Globus pallidus (tissue), 1 donor: ENCODE measurements at regions not wholly inside any gene's neighbourhood (a gene's known extent, or its start where the extent isn't known, plus 50 kb on each side); places are given as distances from the start of the nearest gene placed in this dataset.
A peak's percentile ranks its signal among the peaks of the same experiment; 100 is the strongest.

Experiments used
- DNase-seq: peaks from one replicate; pipeline ENCODE4 v3.0.0-alpha.2; 2015; ENCODE audit warnings: low spot score

GRCh38 chrY:14139521-14139920, 83.5 kb downstream of the VCY1B start:
- no peak for DNase-seq

GRCh38 chrY:14145614-14146013, 89.6 kb downstream of the VCY1B start:
- DNase-seq = no peak

GRCh38 chrY:14182776-14183175, 126.7 kb downstream of the VCY1B start:
- DNase-seq = no peak

GRCh38 chrY:14222014-14222413, 166.0 kb downstream of the VCY1B start:
- DNase-seq = no peak

GRCh38 chrY:14231703-14232102, 175.7 kb downstream of the VCY1B start:
- DNase-seq = no peak

- no peak for DNase-seq
Observed at GRCh38 chrY:14235070-14235469, 179.0 kb downstream of the VCY1B start.

- DNase-seq = no peak
Observed at GRCh38 chrY:14238277-14238676, 182.2 kb downstream of the VCY1B start.

GRCh38 chrY:14246948-14247347, 190.9 kb downstream of the VCY1B start:
- peak; percentile 55 for DNase-seq

GRCh38 chrY:14248878-14249576, 193.0 kb downstream of the VCY1B start:
- DNase-seq = no peak

GRCh38 chrY:14255965-14256816, 200.2 kb downstream of the VCY1B start:
- DNase-seq = no peak

- no peak for DNase-seq
Observed at GRCh38 chrY:14256817-14257168, 200.8 kb downstream of the VCY1B start.

- no peak for DNase-seq
Observed at GRCh38 chrY:14277029-14277428, 221.0 kb downstream of the VCY1B start.

GRCh38 chrY:14290656-14291375, 233.5 kb upstream of the NLGN4Y start:
- no peak for DNase-seq

- DNase-seq = no peak
Observed at GRCh38 chrY:14292382-14292781, 231.9 kb upstream of the NLGN4Y start.

- no peak for DNase-seq
Observed at GRCh38 chrY:14300775-14301174, 223.6 kb upstream of the NLGN4Y start.

GRCh38 chrY:14301552-14301951, 222.8 kb upstream of the NLGN4Y start:
- DNase-seq = no peak

GRCh38 chrY:14328677-14329345, 195.5 kb upstream of the NLGN4Y start:
- DNase-seq = peak; percentile 45

GRCh38 chrY:14330362-14330761, 194.0 kb upstream of the NLGN4Y start:
- DNase-seq = no peak

- no peak for DNase-seq
Observed at GRCh38 chrY:14339524-14339923, 184.8 kb upstream of the NLGN4Y start.

GRCh38 chrY:14340459-14341143, 183.7 kb upstream of the NLGN4Y start:
- DNase-seq = peak; percentile 4

- no peak for DNase-seq
Observed at GRCh38 chrY:14344648-14345333, 179.5 kb upstream of the NLGN4Y start.
